Aorta (tissue), 5 donors: ENCODE measurements at regions not wholly inside any gene's neighbourhood (a gene's known extent, or its start where the extent isn't known, plus 50 kb on each side); places are given as distances from the start of the nearest gene placed in this dataset.
"Not testable (repeated sequence)": the region's sequence is repeated elsewhere in the genome, so short reads cannot be mapped to it uniquely, and the experiment has no call there.

ENCODE experiments used
- ATAC-seq: fragments of 200-7000 bp; cut with Tn5 transposase; one replicate; pipeline ENCODE4 v1.9.1; 2022; ENCODE audit warnings: moderate library complexity; ENCODE audit not compliant: low FRiP score
- DNase-seq, 2 donors: peaks; one replicate each; pipeline ENCODE4 v3.0.0-alpha.2; 2020
- H3K27ac ChIP-seq, 2 donors: one replicate each; pipeline ENCODE4 v1.5.1; 2013; ENCODE audit warnings: low read length in 2 of 2, mild to moderate bottlenecking in 2 of 2, moderate library complexity in 2 of 2, control low read depth in 1 of 2, inconsistent platforms in 1 of 2, low read depth in 1 of 2
- H3K27me3 ChIP-seq, 2 donors: one replicate each; pipeline ENCODE4 v1.6.1; 2013; ENCODE audit warnings: control low read depth in 1 of 2, low read length in 1 of 2, mild to moderate bottlenecking in 1 of 2, moderate library complexity in 1 of 2; ENCODE audit not compliant: insufficient read depth in 2 of 2, control insufficient read depth in 1 of 2
- H3K36me3 ChIP-seq, 2 donors: one replicate each; pipeline ENCODE4 v1.6.1; 2013; ENCODE audit warnings: control low read depth in 1 of 2, low read length in 1 of 2, mild to moderate bottlenecking in 1 of 2; ENCODE audit not compliant: insufficient read depth in 2 of 2, control insufficient read depth in 1 of 2
- H3K4me1 ChIP-seq, 2 donors: one replicate each; pipeline ENCODE4 v1.6.1; 2013; ENCODE audit warnings: low read length in 2 of 2, control low read depth in 1 of 2, mild to moderate bottlenecking in 1 of 2, moderate library complexity in 1 of 2; ENCODE audit not compliant: insufficient read depth in 2 of 2, control insufficient read depth in 1 of 2
- H3K4me3 ChIP-seq, 2 donors: one replicate each; pipeline ENCODE4 v1.5.1; 2013; ENCODE audit warnings: low read length in 2 of 2, control low read depth in 1 of 2, mild to moderate bottlenecking in 1 of 2
- H3K9me3 ChIP-seq: one replicate; pipeline ENCODE4 v1.6.1; 2013; ENCODE audit warnings: mild to moderate bottlenecking, low read length; ENCODE audit not compliant: control insufficient read depth
- WGBS, 2 donors: extraction: QIAGEN DNeasy Blood & Tissue Kit; methylation state at CpG; one replicate each; pipeline ENCODE4 v1.1.7; 2013; 5-methylcytosine and 5-hydroxymethylcytosine counted together
- intact Hi-C, 2 donors: fragments of 100-400 bp; cut with DNase I; formaldehyde crosslinking; loops; one replicate each; pipeline versions ENCODE4 v1.14.2 to v1.15.0; 2022
- donor health status: healthy with polysubstance abuse.
- donor health status: Bipolar disorder and iron deficiency.
- donor health status: DM: no; HTN: no; CAD: no.
- donor health status: DM: no; HTN: no; CAD: no.
- donor health status: DM: yes; HTN: yes; CAD: no.

DNA sequence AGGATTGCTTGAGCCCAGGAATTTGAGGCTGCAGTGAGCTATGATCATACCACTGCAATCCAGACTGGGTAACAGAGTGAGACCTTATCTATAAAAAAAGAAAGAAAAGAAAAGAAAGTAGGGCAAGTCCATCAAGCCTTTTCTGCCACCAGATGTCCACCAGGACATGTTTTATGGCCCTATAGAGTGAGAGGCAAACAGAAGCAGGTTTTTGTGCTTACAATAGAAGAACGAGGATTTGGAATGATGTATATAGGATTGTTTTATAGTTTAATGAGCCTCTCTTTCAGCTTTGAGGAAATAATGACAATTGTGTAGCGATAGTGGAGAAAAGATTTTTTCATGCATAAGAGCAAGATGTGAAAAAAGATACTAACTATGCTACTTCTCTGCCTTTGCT lies 480.5 kb downstream of the KLF12 start:
- H3K9me3 ChIP-seq = no peaks in the 10 kb centered on the region
- DNase-seq (no peak), ATAC-seq (no peak)
- intact Hi-C loops = no loop called here
- no peaks in the 10 kb centered on the region for H3K4me1 ChIP-seq
- WGBS, 2 donors = 73 to 87% methylated on average over 2 of the region's 2 CpGs
- H3K27me3 ChIP-seq = no peaks in the 10 kb centered on the region
- H3K36me3 ChIP-seq = no peaks in the 10 kb centered on the region
- H3K27ac ChIP-seq = no peak overlapping the region
- no peak overlapping the region for H3K4me3 ChIP-seq

DNA sequence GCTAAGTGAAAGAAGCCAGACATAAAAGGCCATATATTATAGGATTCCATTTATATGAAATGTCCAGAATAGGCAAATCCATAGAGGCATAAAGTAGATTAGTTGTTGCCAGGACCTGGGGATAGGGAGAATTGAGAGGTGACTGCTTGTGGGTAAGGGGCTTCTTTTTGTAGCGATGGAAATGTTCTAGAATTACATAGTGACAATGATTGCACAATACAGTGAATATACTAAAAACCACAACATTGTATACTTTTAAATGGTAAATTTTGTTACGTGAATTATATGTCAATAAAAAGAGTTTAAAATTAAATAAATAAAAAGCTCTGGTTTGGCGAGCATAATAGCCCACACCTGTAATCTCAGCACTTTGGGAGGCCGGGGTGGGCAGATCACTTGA lies 486.8 kb downstream of the KLF12 start:
- intact Hi-C loops = no loop called here
- Histone ChIP-seq H3K36me3 (no peaks in the 10 kb centered on the region), H3K4me1 (no peaks in the 10 kb centered on the region), H3K27ac (no peak overlapping the region), H3K4me3 (no peak overlapping the region), H3K27me3 (no peaks in the 10 kb centered on the region), H3K9me3 (no peaks in the 10 kb centered on the region)
- DNase-seq = no peak
- ATAC-seq = no peak
- WGBS, 2 donors = 84 to 95% methylated on average over 4 of the region's 4 CpGs

DNA sequence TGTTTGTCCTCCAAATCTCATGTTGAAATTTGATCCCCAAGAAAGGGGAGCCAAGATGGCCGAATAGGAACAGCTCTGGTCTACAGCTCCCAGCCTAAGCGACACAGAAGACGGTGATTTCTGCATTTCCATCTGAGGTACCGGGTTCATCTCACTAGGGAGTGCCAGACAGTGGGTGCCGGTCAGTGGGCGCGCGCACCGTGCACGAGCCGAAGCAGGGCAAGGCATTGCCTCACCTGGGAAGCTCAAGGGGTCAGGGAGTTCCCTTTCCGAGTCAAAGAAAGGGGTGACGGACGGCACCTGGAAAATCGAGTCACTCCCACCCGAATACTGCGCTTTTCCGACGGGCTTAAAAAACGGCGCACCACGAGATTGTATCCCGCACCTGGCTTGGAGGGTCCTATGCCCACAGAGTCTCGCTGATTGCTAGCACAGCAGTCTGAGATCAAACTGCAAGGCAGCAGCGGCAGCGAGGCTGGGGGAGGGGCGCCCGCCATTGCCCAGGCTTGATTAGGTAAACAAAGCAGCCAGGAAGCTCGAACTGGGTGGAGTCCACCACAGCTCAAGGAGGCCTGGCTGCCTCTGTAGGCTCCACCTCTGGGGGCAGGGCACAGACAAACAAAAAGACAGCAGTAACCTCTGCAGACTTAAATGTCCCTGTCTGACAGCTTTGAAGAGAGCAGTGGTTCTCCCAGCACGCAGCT lies 493.6 kb downstream of the KLF12 start:
- H3K4me3 ChIP-seq, H3K36me3 ChIP-seq, ATAC-seq, H3K27me3 ChIP-seq, DNase-seq, H3K9me3 ChIP-seq, H3K27ac ChIP-seq, H3K4me1 ChIP-seq, intact Hi-C loops: not testable (repeated sequence)
- WGBS, 2 donors = 91% methylated on average over 27 to 29 of the region's 30 CpGs

DNA sequence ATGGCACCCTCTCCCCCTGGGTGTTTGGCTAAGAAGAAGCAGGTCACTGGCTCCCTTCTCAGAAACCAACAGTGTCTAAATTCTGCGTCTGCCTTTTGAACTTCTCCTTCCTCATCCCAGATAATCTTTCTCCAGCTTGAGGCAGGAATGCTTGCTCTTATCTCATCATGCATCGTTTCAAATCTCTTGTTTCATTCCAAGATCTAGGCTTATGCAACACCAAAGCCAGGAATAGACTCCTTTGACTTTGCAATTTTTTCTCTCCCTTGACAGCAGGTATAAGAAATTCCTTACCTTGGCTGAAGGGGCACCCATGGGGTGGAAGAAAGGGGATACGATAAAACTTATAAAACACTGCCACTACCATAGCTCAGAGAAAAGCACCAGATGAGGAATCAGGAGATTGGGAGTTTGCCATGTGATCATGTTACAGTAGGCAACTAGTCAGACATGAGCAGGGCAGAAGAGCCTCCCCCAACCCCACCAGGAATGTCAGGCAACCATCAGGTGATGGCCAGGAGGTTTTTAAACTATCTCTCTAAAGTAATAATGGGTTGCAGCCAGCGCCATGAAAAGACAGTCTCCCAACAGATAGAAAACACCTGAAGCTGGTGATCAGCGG lies 498.9 kb downstream of the KLF12 start:
- no peaks in the 10 kb centered on the region for H3K36me3 ChIP-seq
- no peaks in the 10 kb centered on the region for H3K4me1 ChIP-seq
- intact Hi-C loops = no loop called here
- DNase-seq (no peak), ATAC-seq (no peak)
- 67 to 69% methylated on average over 5 of the region's 5 CpGs for WGBS, 2 donors
- peaks cover 2% of the 10 kb centered on the region for H3K9me3 ChIP-seq
- no peak overlapping the region for H3K27ac ChIP-seq
- no peak overlapping the region for H3K4me3 ChIP-seq
- no peaks in the 10 kb centered on the region for H3K27me3 ChIP-seq

DNA sequence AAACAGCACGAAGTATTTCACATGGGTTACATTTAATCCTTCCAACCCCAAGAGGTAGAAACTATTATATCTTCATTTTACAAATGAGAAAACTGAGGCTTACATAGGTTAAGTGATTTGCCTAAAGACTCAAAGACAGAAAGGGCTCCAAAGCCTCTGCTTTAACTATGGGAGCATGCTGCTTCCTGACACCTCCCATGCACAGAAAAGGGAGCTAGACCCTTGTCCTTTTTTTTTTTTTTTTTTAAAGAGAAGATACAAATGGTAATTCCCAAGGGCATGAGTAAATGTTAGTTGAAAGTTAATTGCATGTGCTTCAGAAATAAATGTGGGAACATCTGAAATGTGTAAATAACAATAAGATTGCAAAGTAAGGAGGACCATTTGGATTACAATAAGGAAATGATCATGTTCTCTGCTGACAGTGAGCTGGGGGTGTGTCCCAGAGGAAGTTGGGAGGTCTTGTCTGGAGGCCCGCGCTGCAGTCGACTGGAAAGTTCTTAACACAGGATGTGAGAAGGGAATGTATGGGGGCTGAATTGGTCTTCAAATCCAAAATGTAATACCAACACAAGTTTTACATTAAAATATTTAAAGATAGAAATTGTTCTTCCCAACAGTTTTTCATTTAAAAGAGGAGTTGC lies 500.3 kb downstream of the KLF12 start:
- DNase-seq (no peak), ATAC-seq (no peak)
- WGBS, 2 donors = 37 to 52% methylated on average over 4 of the region's 4 CpGs
- Histone ChIP-seq H3K27me3 (no peaks in the 10 kb centered on the region), H3K4me3 (no peak overlapping the region), H3K9me3 (peaks cover 2% of the 10 kb centered on the region), H3K27ac (no peak overlapping the region), H3K4me1 (no peaks in the 10 kb centered on the region), H3K36me3 (no peaks in the 10 kb centered on the region)
- intact Hi-C loops = no loop called here

DNA sequence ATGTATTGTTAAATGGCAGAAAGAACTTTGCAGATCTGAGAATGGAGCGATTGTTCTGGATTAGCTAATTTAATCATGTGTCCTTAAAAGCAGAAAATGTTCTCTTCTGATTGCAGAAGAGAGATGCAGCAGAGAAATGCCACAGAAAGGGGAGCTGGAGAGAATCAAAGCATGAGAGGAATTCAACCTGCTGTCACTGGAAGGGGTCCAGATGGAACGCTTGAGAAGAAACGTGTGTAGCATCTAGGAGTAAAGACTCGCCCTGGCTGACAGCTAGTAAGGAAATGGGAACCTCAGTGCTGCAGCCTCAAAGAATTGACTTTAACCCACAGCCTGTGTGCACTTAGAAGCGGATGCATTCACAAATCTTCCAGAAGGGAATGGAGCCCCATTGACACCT lies 502.8 kb downstream of the KLF12 start:
- Histone ChIP-seq H3K36me3 (no peaks in the 10 kb centered on the region), H3K4me1 (no peaks in the 10 kb centered on the region), H3K27me3 (no peaks in the 10 kb centered on the region), H3K27ac (no peak overlapping the region), H3K4me3 (no peak overlapping the region), H3K9me3 (peaks cover 2% of the 10 kb centered on the region)
- intact Hi-C loops = no loop called here
- WGBS, 2 donors = 66 to 73% methylated on average over 5 of the region's 5 CpGs
- DNase-seq = no peak
- ATAC-seq = no peak

DNA sequence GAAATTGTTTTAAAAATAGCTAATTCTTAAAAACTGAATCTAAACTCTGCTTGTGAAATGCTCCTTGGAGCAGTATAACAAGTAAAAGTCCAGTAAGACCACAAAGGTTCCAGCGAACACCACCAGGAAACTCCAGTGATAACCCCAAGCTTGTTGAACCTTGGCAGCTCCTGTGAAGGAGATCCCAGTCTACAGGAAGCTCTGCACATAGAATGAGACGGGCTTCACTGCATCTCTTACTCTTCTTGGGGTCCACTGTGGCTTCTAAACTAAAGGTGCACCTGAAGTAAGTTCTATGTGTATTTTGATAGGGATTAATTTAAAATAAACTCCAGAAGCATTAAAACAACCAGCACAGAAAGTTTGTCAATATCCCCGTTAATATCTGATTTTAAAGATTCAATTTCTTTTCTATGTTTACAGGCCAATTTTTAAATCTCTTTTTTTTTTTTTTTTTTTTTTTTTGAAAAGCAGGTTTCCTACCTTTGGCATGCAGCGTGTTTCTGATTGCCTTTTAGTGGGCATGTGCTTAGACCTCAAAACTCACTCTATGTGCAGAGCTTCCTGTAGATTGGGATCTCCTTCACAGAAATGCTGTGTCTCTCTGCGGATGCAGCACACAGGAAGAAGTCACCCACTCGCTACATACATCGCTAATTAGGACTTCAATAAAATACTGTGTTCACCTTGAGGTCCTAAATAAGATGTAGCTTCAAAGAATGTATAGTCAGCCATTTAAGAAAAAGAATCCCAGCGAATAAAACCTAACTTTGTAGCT lies 508.5 kb downstream of the KLF12 start:
- 86 to 92% methylated on average over 8 of the region's 8 CpGs for WGBS, 2 donors
- no peak overlapping the region for H3K27ac ChIP-seq
- ATAC-seq = no peak

DNA sequence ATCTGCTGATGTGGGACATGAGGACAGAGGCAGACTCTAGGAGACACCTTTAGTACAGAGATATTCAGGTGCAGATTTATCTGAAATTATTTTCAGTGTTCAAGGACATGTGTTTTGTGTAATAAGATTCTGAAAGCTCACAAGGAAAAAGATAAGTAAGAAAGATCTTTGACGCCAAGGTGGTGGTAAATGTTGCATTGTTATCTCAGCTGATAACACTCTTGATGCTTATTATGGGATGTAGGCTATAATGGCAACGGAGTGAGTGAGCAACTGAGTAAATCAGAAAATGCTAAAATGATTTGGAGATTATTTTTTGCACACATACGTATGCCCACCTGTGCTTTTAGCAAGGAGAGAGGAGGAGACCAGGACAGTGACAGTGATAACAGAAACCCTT lies 510.9 kb downstream of the KLF12 start:
- Histone ChIP-seq H3K27me3 (no peaks in the 10 kb centered on the region), H3K36me3 (no peaks in the 10 kb centered on the region), H3K4me1 (peaks cover 0 to 2% of the 10 kb centered on the region in 2 donors), H3K9me3 (no peaks in the 10 kb centered on the region), H3K27ac (no peak overlapping the region), H3K4me3 (no peak overlapping the region)
- intact Hi-C loops = no loop called here
- ATAC-seq (no peak), DNase-seq (no peak)
- 59 to 65% methylated on average over 3 of the region's 3 CpGs for WGBS, 2 donors

More for the DNA sequence above, 508.5 kb downstream of the KLF12 start:
- H3K4me3 ChIP-seq = no peak overlapping the region
- H3K36me3 ChIP-seq = no peaks in the 10 kb centered on the region
- intact Hi-C loops = no loop called here
- H3K27me3 ChIP-seq = no peaks in the 10 kb centered on the region
- H3K9me3 ChIP-seq = no peaks in the 10 kb centered on the region
- DNase-seq = no peak
- H3K4me1 ChIP-seq = no peaks in the 10 kb centered on the region
